HFF-Myc (cell line): ENCODE measurements at regions not wholly inside any gene's neighbourhood (a gene's known extent, or its start where the extent isn't known, plus 50 kb on each side); places are given as distances from the start of the nearest gene placed in this dataset.

Experiments used
- DNase-seq: peaks from one replicate; pipeline ENCODE4 v3.0.0-alpha.2; 2011; ENCODE audit warnings: low read depth; ENCODE audit errors: extremely low read depth
- H3K4me3 ChIP-seq: replicated peaks from 2 replicates; pipeline ENCODE4 v1.5.1; 2011; ENCODE audit warnings: low read depth, mild to moderate bottlenecking, control low read depth, low read length
- TF ChIP-seq, protein P1 (sequence below): IDR thresholded peaks from 2 replicates; pipeline ENCODE4 v1.5.1; 2012; ENCODE audit warnings: mild to moderate bottlenecking, low read depth, low read length, control low read depth; ENCODE audit errors: missing control alignments

DNA sequence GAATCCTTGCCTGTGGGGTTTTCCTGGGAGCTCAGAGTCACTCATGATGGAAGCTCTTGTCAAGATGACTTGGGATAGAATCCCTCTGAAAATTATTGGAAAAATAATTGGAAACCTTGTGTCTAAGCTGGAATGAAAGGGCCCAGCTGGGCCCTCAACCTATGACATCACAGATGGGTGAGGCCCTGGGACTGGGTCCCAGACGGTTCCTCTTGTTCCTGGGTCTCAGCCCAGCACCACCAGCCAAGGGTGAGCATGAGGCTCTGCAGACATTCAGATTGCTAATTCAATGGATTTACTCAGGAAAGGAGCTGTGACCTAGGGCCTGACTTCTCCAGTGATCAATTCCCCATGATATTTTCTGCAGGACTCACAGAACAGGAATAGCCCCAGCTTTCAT, 188.3 kb upstream of the MYT1L start:
- H3K4me3 ChIP-seq: no peak overlapping the region
- TF ChIP-seq, protein P1, sequence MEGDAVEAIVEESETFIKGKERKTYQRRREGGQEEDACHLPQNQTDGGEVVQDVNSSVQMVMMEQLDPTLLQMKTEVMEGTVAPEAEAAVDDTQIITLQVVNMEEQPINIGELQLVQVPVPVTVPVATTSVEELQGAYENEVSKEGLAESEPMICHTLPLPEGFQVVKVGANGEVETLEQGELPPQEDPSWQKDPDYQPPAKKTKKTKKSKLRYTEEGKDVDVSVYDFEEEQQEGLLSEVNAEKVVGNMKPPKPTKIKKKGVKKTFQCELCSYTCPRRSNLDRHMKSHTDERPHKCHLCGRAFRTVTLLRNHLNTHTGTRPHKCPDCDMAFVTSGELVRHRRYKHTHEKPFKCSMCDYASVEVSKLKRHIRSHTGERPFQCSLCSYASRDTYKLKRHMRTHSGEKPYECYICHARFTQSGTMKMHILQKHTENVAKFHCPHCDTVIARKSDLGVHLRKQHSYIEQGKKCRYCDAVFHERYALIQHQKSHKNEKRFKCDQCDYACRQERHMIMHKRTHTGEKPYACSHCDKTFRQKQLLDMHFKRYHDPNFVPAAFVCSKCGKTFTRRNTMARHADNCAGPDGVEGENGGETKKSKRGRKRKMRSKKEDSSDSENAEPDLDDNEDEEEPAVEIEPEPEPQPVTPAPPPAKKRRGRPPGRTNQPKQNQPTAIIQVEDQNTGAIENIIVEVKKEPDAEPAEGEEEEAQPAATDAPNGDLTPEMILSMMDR: no peak
- DNase-seq: no peak

DNA sequence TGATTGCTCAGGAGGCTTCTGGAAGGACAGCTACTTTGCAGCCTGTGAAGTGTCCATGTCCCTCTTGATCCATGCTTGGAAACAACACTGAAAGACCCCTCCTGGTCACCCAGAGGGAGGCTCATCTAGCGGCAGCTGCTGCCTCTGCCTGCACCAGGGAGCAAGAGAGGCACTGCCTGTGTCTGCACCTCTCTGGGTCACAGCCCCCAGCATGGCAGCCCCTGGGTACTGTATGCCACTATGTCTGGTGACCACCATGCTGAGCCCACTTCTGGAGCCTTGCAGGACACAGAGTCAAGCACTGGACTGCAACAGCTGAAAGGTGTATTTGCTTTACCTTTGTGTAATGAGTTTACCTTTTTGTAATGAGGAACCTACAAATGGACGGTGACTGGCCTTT, 186.3 kb upstream of the MYT1L start:
- no peak for DNase-seq
- no peak overlapping the region for H3K4me3 ChIP-seq
- TF ChIP-seq, protein P1: no peak

DNA sequence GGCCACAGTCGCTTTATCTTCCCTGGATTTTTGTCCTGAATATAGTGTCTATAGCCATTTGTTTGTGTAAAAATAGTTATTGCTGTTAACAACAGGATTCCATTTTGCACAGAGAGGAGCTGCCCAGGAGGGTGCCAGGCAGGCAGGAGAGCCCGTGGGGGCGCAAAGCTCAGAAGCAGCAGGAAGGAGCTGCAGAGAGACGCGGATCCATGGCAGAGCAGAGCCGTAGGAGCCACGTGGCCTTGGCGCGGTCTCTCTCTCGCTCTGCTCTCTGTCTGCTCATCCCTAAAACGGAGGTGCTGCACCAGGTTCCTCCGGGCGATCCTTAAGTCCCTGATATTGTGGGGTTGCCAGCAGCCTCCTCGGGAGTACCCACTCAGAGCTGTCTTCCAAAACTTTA, 185.3 kb upstream of the MYT1L start:
- H3K4me3 ChIP-seq: no peak overlapping the region
- DNase-seq: no peak

DNA sequence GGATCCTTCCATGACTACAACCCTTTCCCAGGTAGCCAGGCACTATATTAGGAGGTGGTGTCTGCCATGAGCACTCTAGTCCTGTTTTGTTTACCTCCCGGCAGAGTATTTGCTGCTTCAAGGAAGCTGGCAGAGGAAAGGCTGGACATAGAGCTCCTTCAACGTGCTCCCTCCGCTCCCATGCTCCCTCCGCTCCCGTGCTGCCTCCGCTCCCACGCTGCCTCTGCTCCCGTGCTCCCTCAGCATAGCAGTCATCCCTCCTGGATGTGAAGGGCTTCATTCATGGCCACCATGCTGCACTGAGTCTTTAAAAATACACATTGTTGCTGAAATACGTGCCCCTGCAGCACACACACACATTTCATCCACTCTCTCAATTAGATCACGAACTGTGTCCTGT, 181.9 kb upstream of the MYT1L start:
- TF ChIP-seq, protein P1: no peak
- H3K4me3 ChIP-seq: no peak overlapping the region
- DNase-seq: no peak

More for the DNA sequence above, 185.3 kb upstream of the MYT1L start:
- TF ChIP-seq, protein P1: no peak

DNA sequence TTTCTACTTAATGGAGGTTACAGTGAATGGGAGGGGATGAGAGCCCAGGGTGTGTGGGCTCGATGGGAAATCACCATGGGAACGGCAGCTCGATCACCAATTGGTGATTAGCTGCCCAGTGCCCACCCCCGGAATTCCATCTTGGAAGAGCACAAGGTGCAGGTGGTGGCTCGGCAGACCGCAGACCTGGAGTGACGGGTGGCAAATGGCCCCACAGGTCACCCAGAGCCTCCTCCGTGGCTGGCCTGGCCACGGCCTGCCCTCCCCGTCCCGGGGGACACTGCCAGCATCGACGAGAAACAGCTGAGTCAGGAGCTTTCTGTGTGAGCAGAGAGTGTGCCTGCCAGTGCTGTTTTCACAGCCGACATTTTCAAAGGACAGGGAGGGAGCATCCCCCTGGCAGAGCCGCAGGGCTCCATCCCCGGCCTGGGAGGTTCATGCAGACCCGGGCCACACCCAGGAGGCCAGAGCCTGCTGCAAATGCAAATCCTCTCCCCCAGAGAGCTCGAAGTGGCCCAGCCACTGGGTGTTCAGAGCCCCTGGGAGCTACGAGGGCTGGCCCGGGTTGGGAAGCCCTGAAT, 176.4 kb upstream of the MYT1L start:
- TF ChIP-seq, protein P1: no peak
- DNase-seq: no peak
- H3K4me3 ChIP-seq: no peak overlapping the region

DNA sequence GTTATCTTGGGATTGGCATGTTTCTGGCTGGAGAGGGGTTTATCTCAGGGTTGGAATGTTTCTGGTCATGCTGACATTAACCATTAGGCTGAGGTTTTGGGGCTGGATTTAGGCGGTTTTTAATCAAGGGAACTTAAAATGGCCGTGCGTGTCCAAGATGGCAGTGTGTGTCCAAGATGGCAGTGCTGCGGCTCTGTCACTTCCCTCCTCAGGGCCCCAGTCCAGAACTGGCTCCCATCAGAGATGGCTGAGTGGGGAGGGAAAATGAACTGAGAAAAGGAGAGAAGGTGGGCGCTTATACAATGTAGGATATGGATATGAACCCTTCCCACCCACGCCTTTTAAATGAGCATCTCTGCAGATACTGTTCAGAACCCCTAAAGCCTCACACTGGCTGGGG, 175.5 kb upstream of the MYT1L start:
- H3K4me3 ChIP-seq: no peak overlapping the region
- TF ChIP-seq, protein P1: no peak
- no peak for DNase-seq

DNA sequence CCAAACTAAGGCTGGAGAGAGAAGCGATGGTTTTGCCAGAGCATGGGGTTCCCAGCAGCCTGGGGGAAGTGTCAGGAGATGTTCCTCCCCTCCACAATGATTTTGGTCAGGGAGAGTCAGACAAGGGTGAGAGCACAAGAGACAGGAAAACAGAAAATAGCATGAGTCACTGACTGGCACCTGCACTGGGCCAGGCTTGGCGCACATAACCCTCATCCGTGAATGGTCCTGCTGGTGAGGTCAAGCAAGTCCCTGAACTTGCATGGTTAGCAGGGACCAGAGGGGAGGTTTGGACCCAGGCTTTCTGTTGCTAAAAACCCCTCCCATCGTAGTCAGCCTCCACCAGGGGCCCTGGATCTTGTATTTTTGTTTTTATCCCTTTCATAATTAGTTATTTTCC, 174.5 kb upstream of the MYT1L start:
- TF ChIP-seq, protein P1: no peak
- H3K4me3 ChIP-seq: no peak overlapping the region
- DNase-seq: no peak
